ENCODE measurements at regions not wholly inside any gene's neighbourhood (a gene's known extent, or its start where the extent isn't known, plus 50 kb on each side); places are given as distances from the start of the nearest gene placed in this dataset.

- Histone ChIP-seq H3K23ac (ENCODE audit: low read depth, low read length) (no peak overlapping the region), H3K18ac (ENCODE audit: low read depth, low read length) (no peak overlapping the region), H3K27ac (ENCODE audit: insufficient read depth, low read length) (no peak overlapping the region), H3K4me3 (ENCODE audit: insufficient read depth, low read depth, low read length) (no peak overlapping the region), H3K9me1 (ENCODE audit: insufficient read depth, low read length) (no peaks in the 10 kb centered on the region), H3K4me1 (ENCODE audit: control insufficient read depth, insufficient read depth, low read length) (peaks cover 4% of the 10 kb centered on the region), H4K5ac (ENCODE audit: low read depth, low read length) (no peak overlapping the region), H3K4ac (ENCODE audit: low read depth, low read length) (no peak overlapping the region), H3K56ac (ENCODE audit: extremely low read depth, insufficient read depth, low read length) (no peak overlapping the region), H3K36me3 (ENCODE audit: control insufficient read depth, insufficient read depth, low read length) (no peaks in the 10 kb centered on the region), H3K9me3 (ENCODE audit: control insufficient read depth, insufficient read depth, low read length) (no peaks in the 10 kb centered on the region), H4K91ac (ENCODE audit: insufficient read depth, low read depth, low read length) (no peak overlapping the region), H3K4me2 (ENCODE audit: low read depth, low read length) (no peak overlapping the region), H2BK15ac (ENCODE audit: low read depth, low read length) (no peak overlapping the region), H2BK120ac (ENCODE audit: low read depth, low read length) (no peak overlapping the region), H2BK5ac (ENCODE audit: low read depth, low read length, poor library complexity, severe bottlenecking) (no peak overlapping the region), H2AFZ (replicated peaks; ENCODE audit: low read length, poor library complexity) (no peak overlapping the region), H3K27me3 (ENCODE audit: control insufficient read depth, insufficient read depth, low read length) (no peaks in the 10 kb centered on the region), H4K20me1 (ENCODE audit: insufficient read depth, low read length) (no peaks in the 10 kb centered on the region), H3K14ac (replicated peaks; ENCODE audit: low read depth, low read length) (no peak overlapping the region), H3K9ac (ENCODE audit: low read depth, low read length) (no peak overlapping the region), H3K79me1 (ENCODE audit: low read depth in 1 of 2, low read length in 2 of 2) (no peaks in the 10 kb centered on the region), H2AK9ac (replicated peaks; ENCODE audit: low read depth, low read length, poor library complexity) (no peak overlapping the region), H2BK20ac (ENCODE audit: low read depth, low read length) (no peak overlapping the region), H4K8ac (ENCODE audit: low read depth in 2 of 2, low read length in 2 of 2) (no peak overlapping the region), H2AK5ac (ENCODE audit: low read depth, low read length) (peak overlapping the region; percentile 34; the same call in 1 of the 2 replicates)
- POLR2A ChIA-PET (ENCODE audit: unreplicated experiment): no interaction called here
- dilution Hi-C loops (cut with HindIII; ENCODE audit: low sequenced_read_pairs, unreplicated experiment) (no loop called here), intact Hi-C loops (cut with micrococcal nuclease) (no loop called here), in situ Hi-C loops (cut with MboI; ENCODE audit: low sequenced_read_pairs) (no loop called here)
- ATAC-seq (ENCODE audit: low read depth) (peak; percentile 44; the same call in 1 of the 2 replicates), DNase-seq (peak; percentile 50)
- CTCF ChIA-PET: no interaction called here
- WGBS, 2 experiments (ENCODE audit: extremely low coverage in 2 of 2, insufficient read length in 1 of 2): no CpG with 5 or more reads among the region's 3 CpGs
- BruUV-seq (replicated peaks): no TSS peak
- peak; percentile 70 for TF ChIP-seq NFE2L2 (IDR thresholded peaks at IDR 0.05; ENCODE audit: low read depth, low read length)
- TF ChIP-seq POLR2A (IDR thresholded peaks at IDR 0.05; ENCODE audit: low read depth, low read length): no peak
Observed at GRCh38 chr14:61628016-61628725, 67.1 kb upstream of the HIF1A start.
